GM21737 (cell line): ENCODE measurements at regions not wholly inside any gene's neighbourhood (a gene's known extent, or its start where the extent isn't known, plus 50 kb on each side); places are given as distances from the start of the nearest gene placed in this dataset.

Experiments used
- ATAC-seq: cut with Tn5 transposase; IDR thresholded peaks from one replicate; pipeline ENCODE4 v1.9.1; 2021; ENCODE audit warnings: mild to moderate bottlenecking, moderate library complexity; ENCODE audit not compliant: unreplicated experiment

- no peak for ATAC-seq
Measured at GRCh38 chr10:118501637-118502440, 93.6 kb downstream of the PRLHR start.

- ATAC-seq, result no peak
Measured at GRCh38 chr10:118501171-118501570, 94.3 kb downstream of the PRLHR start.

- ATAC-seq, result no peak
Measured at GRCh38 chr10:118500477-118501104, 94.9 kb downstream of the PRLHR start.

- no peak for ATAC-seq
Measured at GRCh38 chr10:118499186-118499585, 96.3 kb downstream of the PRLHR start.

- ATAC-seq, result no peak
Measured at GRCh38 chr10:118498623-118499022, 96.8 kb downstream of the PRLHR start.

GRCh38 chr10:118497227-118497626 is 98.2 kb downstream of the PRLHR start:
- ATAC-seq, result no peak

GRCh38 chr10:118496525-118496924 is 98.9 kb downstream of the PRLHR start:
- no peak for ATAC-seq

GRCh38 chr10:118495499-118495898 is 99.9 kb downstream of the PRLHR start:
- ATAC-seq, result no peak

GRCh38 chr10:118491055-118491454 is 104.4 kb downstream of the PRLHR start:
- ATAC-seq, result no peak

- ATAC-seq, result no peak
Measured at GRCh38 chr10:118488710-118489497, 106.5 kb downstream of the PRLHR start.

GRCh38 chr10:118485641-118486040 is 109.8 kb downstream of the PRLHR start:
- no peak for ATAC-seq

GRCh38 chr10:118484152-118484871 is 111.1 kb downstream of the PRLHR start:
- no peak for ATAC-seq

GRCh38 chr10:118483496-118483895 is 112.0 kb downstream of the PRLHR start:
- no peak for ATAC-seq

GRCh38 chr10:118482393-118483331 is 112.8 kb downstream of the PRLHR start:
- ATAC-seq, result no peak

GRCh38 chr10:118481871-118482270 is 113.6 kb downstream of the PRLHR start:
- ATAC-seq, result no peak

- no peak for ATAC-seq
Measured at GRCh38 chr10:118475214-118475613, 120.2 kb downstream of the PRLHR start.

- no peak for ATAC-seq
Measured at GRCh38 chr10:118474111-118474510, 121.3 kb downstream of the PRLHR start.

GRCh38 chr10:118473305-118473960 is 122.0 kb downstream of the PRLHR start:
- ATAC-seq, result no peak
